ENCODE measurements at regions not wholly inside any gene's neighbourhood (a gene's known extent, or its start where the extent isn't known, plus 50 kb on each side); places are given as distances from the start of the nearest gene placed in this dataset.

GRCh38 chr14:105783707-105784106 lies 257.3 kb downstream of the TMEM121 start:
- peaks cover 4% of the 10 kb centered on the region for H3K27me3 Mint-ChIP-seq
- H3K4me3 Mint-ChIP-seq, result no peak overlapping the region
- peaks cover 18% of the 10 kb centered on the region for H3K9me3 Mint-ChIP-seq
- no peak overlapping the region for H3K27ac Mint-ChIP-seq
- peaks cover 4% of the 10 kb centered on the region for H3K36me3 Mint-ChIP-seq
- H3K4me1 Mint-ChIP-seq, result no peaks in the 10 kb centered on the region

- H3K27me3 Mint-ChIP-seq, result peaks cover 26% of the 10 kb centered on the region
- no peaks in the 10 kb centered on the region for H3K4me1 Mint-ChIP-seq
- H3K36me3 Mint-ChIP-seq, result peaks cover 4% of the 10 kb centered on the region
- H3K9me3 Mint-ChIP-seq, result no peaks in the 10 kb centered on the region
- no peak overlapping the region for H3K27ac Mint-ChIP-seq
- no peak overlapping the region for H3K4me3 Mint-ChIP-seq
These were observed 267.5 kb downstream of the TMEM121 start for GRCh38 chr14:105793836-105794235.

GRCh38 chr14:105797546-105797945 lies 271.2 kb downstream of the TMEM121 start:
- Mint-ChIP-seq H3K4me1 (no peaks in the 10 kb centered on the region), H3K36me3 (peaks cover 4% of the 10 kb centered on the region), H3K9me3 (peaks cover 14% of the 10 kb centered on the region), H3K4me3 (no peak overlapping the region), H3K27ac (no peak overlapping the region), H3K27me3 (peaks cover 20% of the 10 kb centered on the region)

- Mint-ChIP-seq H3K9me3 (peaks cover 13% of the 10 kb centered on the region), H3K27me3 (peaks cover 7% of the 10 kb centered on the region), H3K4me1 (no peaks in the 10 kb centered on the region), H3K4me3 (no peak overlapping the region), H3K36me3 (no peaks in the 10 kb centered on the region), H3K27ac (no peak overlapping the region)
These were observed 279.3 kb downstream of the TMEM121 start for GRCh38 chr14:105805701-105806100.

- no peaks in the 10 kb centered on the region for H3K36me3 Mint-ChIP-seq
- H3K27me3 Mint-ChIP-seq, result peaks cover 11% of the 10 kb centered on the region
- no peak overlapping the region for H3K4me3 Mint-ChIP-seq
- H3K9me3 Mint-ChIP-seq, result peaks cover 9% of the 10 kb centered on the region
- H3K27ac Mint-ChIP-seq, result no peak overlapping the region
- no peaks in the 10 kb centered on the region for H3K4me1 Mint-ChIP-seq
These were observed 280.2 kb downstream of the TMEM121 start for GRCh38 chr14:105806568-105806967.

GRCh38 chr14:105817971-105818711 lies 291.8 kb downstream of the TMEM121 start:
- Mint-ChIP-seq H3K27ac (no peak overlapping the region), H3K27me3 (peaks cover 26% of the 10 kb centered on the region), H3K4me1 (no peaks in the 10 kb centered on the region), H3K4me3 (no peak overlapping the region), H3K36me3 (no peaks in the 10 kb centered on the region), H3K9me3 (peaks cover 5% of the 10 kb centered on the region)

GRCh38 chr14:105818712-105819005 lies 292.3 kb downstream of the TMEM121 start:
- Mint-ChIP-seq H3K9me3 (peaks cover 5% of the 10 kb centered on the region), H3K36me3 (no peaks in the 10 kb centered on the region), H3K4me1 (no peaks in the 10 kb centered on the region), H3K4me3 (no peak overlapping the region), H3K27me3 (peaks cover 26% of the 10 kb centered on the region), H3K27ac (no peak overlapping the region)

- H3K36me3 Mint-ChIP-seq, result no peaks in the 10 kb centered on the region
- peaks cover 26% of the 10 kb centered on the region for H3K27me3 Mint-ChIP-seq
- H3K4me1 Mint-ChIP-seq, result no peaks in the 10 kb centered on the region
- H3K4me3 Mint-ChIP-seq, result no peak overlapping the region
- H3K9me3 Mint-ChIP-seq, result no peaks in the 10 kb centered on the region
- no peak overlapping the region for H3K27ac Mint-ChIP-seq
These were observed 303.8 kb downstream of the TMEM121 start for GRCh38 chr14:105830171-105830570.

- no peaks in the 10 kb centered on the region for H3K36me3 Mint-ChIP-seq
- H3K4me1 Mint-ChIP-seq, result no peaks in the 10 kb centered on the region
- no peak overlapping the region for H3K27ac Mint-ChIP-seq
- peaks cover 6% of the 10 kb centered on the region for H3K27me3 Mint-ChIP-seq
- no peaks in the 10 kb centered on the region for H3K9me3 Mint-ChIP-seq
- no peak overlapping the region for H3K4me3 Mint-ChIP-seq
These were observed 309.8 kb downstream of the TMEM121 start for GRCh38 chr14:105836160-105836559.

GRCh38 chr14:105836730-105837129 lies 310.3 kb downstream of the TMEM121 start:
- peaks cover 3% of the 10 kb centered on the region for H3K27me3 Mint-ChIP-seq
- no peaks in the 10 kb centered on the region for H3K4me1 Mint-ChIP-seq
- no peak overlapping the region for H3K27ac Mint-ChIP-seq
- H3K9me3 Mint-ChIP-seq, result no peaks in the 10 kb centered on the region
- no peaks in the 10 kb centered on the region for H3K36me3 Mint-ChIP-seq
- no peak overlapping the region for H3K4me3 Mint-ChIP-seq

GRCh38 chr14:105837349-105838063 lies 311.1 kb downstream of the TMEM121 start:
- no peak overlapping the region for H3K4me3 Mint-ChIP-seq
- no peaks in the 10 kb centered on the region for H3K9me3 Mint-ChIP-seq
- H3K27ac Mint-ChIP-seq, result no peak overlapping the region
- no peaks in the 10 kb centered on the region for H3K4me1 Mint-ChIP-seq
- H3K27me3 Mint-ChIP-seq, result peaks cover 3% of the 10 kb centered on the region
- no peaks in the 10 kb centered on the region for H3K36me3 Mint-ChIP-seq

- Mint-ChIP-seq H3K27me3 (peaks cover 3% of the 10 kb centered on the region), H3K9me3 (no peaks in the 10 kb centered on the region), H3K4me3 (no peak overlapping the region), H3K36me3 (no peaks in the 10 kb centered on the region), H3K27ac (no peak overlapping the region), H3K4me1 (no peaks in the 10 kb centered on the region)
These were observed 311.7 kb downstream of the TMEM121 start for GRCh38 chr14:105838107-105838506.

- Mint-ChIP-seq H3K27ac (no peak overlapping the region), H3K36me3 (no peaks in the 10 kb centered on the region), H3K9me3 (no peaks in the 10 kb centered on the region), H3K4me1 (no peaks in the 10 kb centered on the region), H3K4me3 (no peak overlapping the region), H3K27me3 (peaks cover 3% of the 10 kb centered on the region)
These were observed 312.4 kb downstream of the TMEM121 start for GRCh38 chr14:105838591-105839424.

- no peaks in the 10 kb centered on the region for H3K4me1 Mint-ChIP-seq
- H3K36me3 Mint-ChIP-seq, result no peaks in the 10 kb centered on the region
- no peak overlapping the region for H3K27ac Mint-ChIP-seq
- no peak overlapping the region for H3K4me3 Mint-ChIP-seq
- H3K9me3 Mint-ChIP-seq, result no peaks in the 10 kb centered on the region
- H3K27me3 Mint-ChIP-seq, result peaks cover 3% of the 10 kb centered on the region
These were observed 313.3 kb downstream of the TMEM121 start for GRCh38 chr14:105839425-105840265.

- H3K27ac Mint-ChIP-seq, result no peak overlapping the region
- H3K27me3 Mint-ChIP-seq, result peaks cover 3% of the 10 kb centered on the region
- no peaks in the 10 kb centered on the region for H3K36me3 Mint-ChIP-seq
- no peak overlapping the region for H3K4me3 Mint-ChIP-seq
- H3K4me1 Mint-ChIP-seq, result no peaks in the 10 kb centered on the region
- H3K9me3 Mint-ChIP-seq, result no peaks in the 10 kb centered on the region
These were observed 314.1 kb downstream of the TMEM121 start for GRCh38 chr14:105840266-105841021.

Data from activated naive CD4-positive, alpha-beta T cell treated with anti-CD3 and anti-CD28 coated beads, Interleukin-2, amount 50 U/mL, for 24 hours (primary cell).